K562 (cell line): ENCODE measurements at regions not wholly inside any gene's neighbourhood (a gene's known extent, or its start where the extent isn't known, plus 50 kb on each side); places are given as distances from the start of the nearest gene placed in this dataset.

Source experiments
- ATAC-seq: fragments of 200-7000 bp; cut with Tn5 transposase; 3 replicates; pipeline ENCODE4 v1.9.1; 2020; ENCODE audit warnings: moderate library complexity
- BruUV-seq: library from RNA; stranded (reverse); fragments of 400-500 nt; replicated peaks from 2 replicates; lab custom pipeline; 2021; lab: Mats Ljungman, UMichigan
- CTCF ChIA-PET: fragments of 300-600 bp; formaldehyde crosslinking; extraction: SDS; loops from one replicate; lab custom pipeline; 2021; ENCODE audit warnings: low intra/inter-chr PET ratio; lab: Yijun Ruan, JAX
- POLR2A ChIA-PET: fragments of 300-600, 350-650 bp; sonication (Branson Sonifier 250); formaldehyde crosslinking; extraction: SDS; loops from one replicate; lab custom pipeline; 2021; ENCODE audit warnings: antibody characterized with exemption, inconsistent platforms; lab: Yijun Ruan, JAX
- DNase-seq, 4 experiments: peaks; one replicate each; pipeline versions ENCODE4 v3.0.0 to v3.0.0-alpha.2; 2011 to 2018; ENCODE audit warnings: low spot score in 3 of 4, mixed read lengths in 3 of 4; ENCODE audit errors: extremely low read depth in 1 of 4
- FAIRE-seq: peaks from 2 replicates; lab custom pipeline; 2011; peaks lifted over from hg19 to GRCh38; lab: Jason Lieb, UNC
- H2AFZ ChIP-seq: 2 replicates; pipeline ENCODE4 v1.6.0; 2011; ENCODE audit warnings: low read depth, low read length, control low read depth, inconsistent platforms
- H3K27ac ChIP-seq: fragments of 200-600 bp; 3 replicates; pipeline ENCODE4 v1.8.0; 2011; ENCODE audit warnings: low read depth, mild to moderate bottlenecking, control low read depth, inconsistent platforms, low read length, moderate library complexity, mixed read lengths; ENCODE audit errors: extremely low read depth
- H3K27me3 ChIP-seq, 2 experiments: fragments of 300-600 bp in 1 of 2; 2 replicates in 1 of 2; 3 replicates in 1 of 2; pipeline versions ENCODE4 v1.6.0 to v1.8.0; 2011; ENCODE audit warnings: inconsistent platforms in 2 of 2, low read length in 2 of 2, mild to moderate bottlenecking in 1 of 2, mixed read lengths in 1 of 2, moderate library complexity in 1 of 2; ENCODE audit not compliant: control insufficient read depth in 2 of 2, insufficient read depth in 2 of 2
- H3K36me3 ChIP-seq: fragments of 300-600 bp; 3 replicates; pipeline ENCODE4 v1.8.0; 2011; ENCODE audit warnings: mild to moderate bottlenecking, low read length, inconsistent platforms; ENCODE audit not compliant: control insufficient read depth, insufficient read depth
- H3K4me1 ChIP-seq, 2 experiments: fragments of 200-600 bp in 1 of 2; replicated peaks in 1 of 2; 2 replicates in 1 of 2; 3 replicates in 1 of 2; pipeline versions ENCODE4 v1.5.1 to v1.8.0; 2011; ENCODE audit warnings: inconsistent platforms in 2 of 2, low read length in 2 of 2, mild to moderate bottlenecking in 1 of 2, mixed read lengths in 1 of 2, moderate library complexity in 1 of 2; ENCODE audit not compliant: control insufficient read depth in 2 of 2, insufficient read depth in 2 of 2
- H3K4me2 ChIP-seq: 2 replicates; pipeline ENCODE4 v1.6.1; 2011; ENCODE audit warnings: low read length, control low read depth, inconsistent platforms, mixed read lengths; ENCODE audit not compliant: insufficient read depth
- H3K4me3 ChIP-seq: fragments of 200-600 bp; sonication (generic), shearing (Covaris generic); 2 replicates; pipeline ENCODE4 v1.5.1; 2016; ENCODE audit warnings: control low read depth, inconsistent platforms
- H3K79me2 ChIP-seq: fragments of 200-600 bp; 3 replicates; pipeline ENCODE4 v1.8.0; 2011; ENCODE audit warnings: low read length, inconsistent platforms; ENCODE audit not compliant: control insufficient read depth, insufficient read depth
- H3K9ac ChIP-seq, 2 experiments: 2 replicates each; pipeline versions ENCODE4 v1.6.0 to v1.6.1; 2011; ENCODE audit warnings: low read depth in 2 of 2, low read length in 2 of 2, control low read depth in 1 of 2, inconsistent platforms in 1 of 2, mild to moderate bottlenecking in 1 of 2, mixed read lengths in 1 of 2; ENCODE audit not compliant: insufficient read depth in 1 of 2
- H3K9me1 ChIP-seq: one replicate; pipeline ENCODE4 v1.6.0; 2011; ENCODE audit warnings: inconsistent platforms, mild to moderate bottlenecking, low read length, moderate library complexity; ENCODE audit not compliant: control insufficient read depth, insufficient read depth
- H3K9me3 ChIP-seq: replicated peaks from 2 replicates; pipeline ENCODE4 v1.5.1; 2011; ENCODE audit warnings: low read depth, low read length, inconsistent platforms; ENCODE audit not compliant: control insufficient read depth, insufficient read depth
- H4K20me1 ChIP-seq: replicated peaks from 2 replicates; pipeline ENCODE4 v1.6.1; 2011; ENCODE audit warnings: low read length, inconsistent platforms, mixed read lengths; ENCODE audit not compliant: control insufficient read depth, insufficient read depth
- ASH1L ChIP-seq: fragments of 450-650 bp; IDR thresholded peaks from 2 replicates; pipeline ENCODE4 v1.6.1; 2018; ENCODE audit warnings: borderline replicate concordance, mild to moderate bottlenecking, low read depth; ENCODE audit not compliant: partially characterized antibody
- CAMTA2 ChIP-seq: fragments of 250-450 bp; sonication (Bioruptor Pico); conservative IDR thresholded peaks from 2 replicates; pipeline ENCODE4 v1.5.1; 2022
- CBX1 ChIP-seq: sonication (generic); IDR thresholded peaks from 2 replicates; pipeline ENCODE4 v1.6.1; 2016; ENCODE audit warnings: antibody characterized with exemption, low read depth, mild to moderate bottlenecking
- CEBPB ChIP-seq: fragments of 450-650 bp; IDR thresholded peaks from 2 replicates; pipeline ENCODE4 v1.6.1; 2016; ENCODE audit warnings: missing genetic modification characterization, missing compliant biosample characterization
- CHD4 ChIP-seq: fragments of 200-600 bp; sonication (generic); IDR thresholded peaks from 3 replicates; pipeline ENCODE4 v1.6.1; 2012; ENCODE audit warnings: low read depth, mild to moderate bottlenecking, mixed read lengths, low read length, inconsistent platforms; ENCODE audit not compliant: insufficient read depth, insufficient replicate concordance, poor library complexity, severe bottlenecking
- GABPB2 ChIP-seq: fragments of 250-450 bp; sonication (Bioruptor Pico); conservative IDR thresholded peaks from 2 replicates; pipeline ENCODE4 v1.5.1; 2021; ENCODE audit warnings: mild to moderate bottlenecking
- KDM5B ChIP-seq: fragments of 200-600 bp; sonication (generic); IDR thresholded peaks from 2 replicates; pipeline ENCODE4 v1.6.1; 2012; ENCODE audit warnings: low read depth, mild to moderate bottlenecking, moderate library complexity, low read length, control low read depth, inconsistent platforms; ENCODE audit not compliant: insufficient replicate concordance
- KHSRP ChIP-seq: fragments of 450-650 bp; IDR thresholded peaks from 2 replicates; pipeline ENCODE4 v1.6.1; 2017
- KLF10 ChIP-seq: fragments of 250-450 bp; sonication (Bioruptor Pico); IDR thresholded peaks from 2 replicates; pipeline ENCODE4 v1.6.1; 2021; ENCODE audit warnings: matching md5 sums
- LARP7 ChIP-seq: fragments of 450-650 bp; IDR thresholded peaks from 2 replicates; pipeline ENCODE4 v1.6.1; 2016
- RFX5 ChIP-seq: IDR thresholded peaks from 2 replicates; pipeline ENCODE4 v1.6.1; 2011; ENCODE audit warnings: low read depth, mild to moderate bottlenecking, improper control_type of control experiment, low read length
- SPI1 ChIP-seq: IDR thresholded peaks from 2 replicates; pipeline ENCODE4 v1.6.1; 2011; ENCODE audit warnings: low read depth, low read length, control low read depth, borderline replicate concordance
- SREBF1 ChIP-seq: fragments of 150-350 bp; IDR thresholded peaks from 2 replicates; pipeline ENCODE4 v1.6.1; 2014; ENCODE audit warnings: antibody characterized with exemption, low read depth, low read length, borderline replicate concordance
- TAF1 ChIP-seq: IDR thresholded peaks from 2 replicates; pipeline ENCODE4 v1.6.1; 2011; ENCODE audit warnings: mild to moderate bottlenecking, low read length, moderate library complexity; ENCODE audit not compliant: insufficient read depth, control insufficient read depth, severe bottlenecking; ENCODE audit errors: extremely low read depth
- TFAM ChIP-seq: fragments of 250-450 bp; sonication (Bioruptor Pico); conservative IDR thresholded peaks from 2 replicates; pipeline ENCODE4 v1.5.0; 2021; ENCODE audit warnings: mild to moderate bottlenecking, moderate library complexity
- XRCC3 ChIP-seq: fragments of 450-650 bp; IDR thresholded peaks from 2 replicates; pipeline ENCODE4 v1.6.1; 2017; ENCODE audit warnings: mild to moderate bottlenecking, moderate library complexity
- ZNF316 ChIP-seq: fragments of 450-650 bp; IDR thresholded peaks from 2 replicates; pipeline ENCODE4 v1.6.1; 2016
- ZNF76 ChIP-seq: fragments of 250-450 bp; sonication (Bioruptor Pico); IDR thresholded peaks from 2 replicates; pipeline ENCODE4 v1.4.0; 2020; ENCODE audit warnings: mild to moderate bottlenecking, moderate library complexity, borderline replicate concordance
- WGBS: fragments of 100-300 bp; shearing (Covaris generic); methylation state at CpG from one replicate; pipeline ENCODE4 v1.1.6; 2016; ENCODE audit warnings: low coverage, mixed read lengths; ENCODE audit not compliant: insufficient coverage; ENCODE audit errors: missing lambda C conversion rate; 5-methylcytosine and 5-hydroxymethylcytosine counted together
- in situ Hi-C: fragments of 300-500 bp; cut with MboI; formaldehyde crosslinking; loops from 4 replicates; pipeline ENCODE4 v1.15.0; 2018; ENCODE audit warnings: inconsistent platforms, mixed read lengths
- intact Hi-C: fragments of 100-400 bp; cut with micrococcal nuclease; formaldehyde crosslinking; loops from 2 replicates; pipeline ENCODE4 v1.14.2; 2022
- TF ChIP-seq, protein P1 (sequence below): sonication (generic); formaldehyde crosslinking; IDR thresholded peaks from 2 replicates; pipeline ENCODE4 v1.8.1; 2023; ENCODE audit warnings: mild to moderate bottlenecking, missing genetic modification reagents
- TF ChIP-seq, protein P2 (sequence below): fragments of 450-650 bp; IDR thresholded peaks from 2 replicates; pipeline ENCODE4 v1.6.1; 2016; ENCODE audit warnings: missing biosample characterization, missing genetic modification characterization
- TF ChIP-seq, protein P3 (sequence below), 2 experiments: fragments of 250-450 bp in 1 of 2; fragments of 450-650 bp in 1 of 2; sonication (Bioruptor Pico) in 1 of 2; IDR thresholded peaks; 2 replicates each; pipeline versions ENCODE4 v1.6.1 to v1.8.0; 2016 to 2021; ENCODE audit warnings: mild to moderate bottlenecking in 2 of 2, moderate library complexity in 2 of 2, missing compliant biosample characterization in 1 of 2, missing genetic modification characterization in 1 of 2

DNA sequence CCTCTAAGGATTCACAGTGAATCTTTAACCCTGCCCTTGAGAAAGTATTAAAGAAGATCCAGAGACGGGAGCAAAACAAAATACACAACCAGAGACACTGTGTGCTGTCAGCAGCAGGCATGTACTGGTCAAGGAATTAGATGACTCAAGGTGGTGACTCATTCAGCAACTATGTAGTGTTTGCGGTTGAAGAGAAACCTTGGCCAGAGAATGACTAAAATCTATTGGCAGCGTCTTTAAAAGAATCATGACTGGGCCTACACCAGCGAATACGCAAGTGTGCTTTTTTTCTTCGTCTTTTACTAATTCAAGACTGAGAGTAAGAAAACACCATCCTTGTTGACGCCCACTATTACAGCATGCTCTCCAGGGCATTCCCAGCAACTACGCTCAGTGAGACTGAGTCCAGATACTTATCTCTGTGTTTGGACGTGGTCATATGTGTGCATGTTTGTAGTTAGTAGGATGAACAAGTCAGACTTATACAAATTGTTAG, 72.4 kb upstream of the BACH2 start:
- H4K20me1 ChIP-seq, result no peaks in the 10 kb centered on the region
- H3K4me2 ChIP-seq, result peak overlapping the region; percentile 67
- H3K4me1 ChIP-seq, result peaks cover 7 to 23% of the 10 kb centered on the region in 2 experiments; a peak in 4 of 5 replicates
- peak overlapping the region; percentile 77 for H3K27ac ChIP-seq
- ChIA-PET CTCF (interaction anchor here (0.7 kb wide), 1 partner anchor 255 kb away, joined by 5 read pairs; no protein-coding TSS in a partner anchor), POLR2A (no interaction called here)
- peak overlapping the region; percentile 83; the same call in 1 of the 2 replicates for H2AFZ ChIP-seq
- intact Hi-C loops, result no loop called here
- peak overlapping the region in 1 of 2 experiments; percentile 55; a peak in 2 of 4 replicates for H3K9ac ChIP-seq
- no peaks in the 10 kb centered on the region for H3K36me3 ChIP-seq
- 1% methylated on average over 9 of the region's 9 CpGs for WGBS
- ATAC-seq, result peak; percentile 98
- no TSS peak for BruUV-seq
- H3K79me2 ChIP-seq, result no peaks in the 10 kb centered on the region
- DNase-seq, result peak; percentile 76 to 93 (median 82)
- H3K4me3 ChIP-seq, result no peak overlapping the region
- no peaks in the 10 kb centered on the region for H3K9me1 ChIP-seq
- no peaks in the 10 kb centered on the region for H3K9me3 ChIP-seq
- H3K27me3 ChIP-seq, result no peaks in the 10 kb centered on the region
- peak; percentile 99 for FAIRE-seq
- in situ Hi-C loops, result no loop called here
- TF ChIP-seq, protein P1, sequence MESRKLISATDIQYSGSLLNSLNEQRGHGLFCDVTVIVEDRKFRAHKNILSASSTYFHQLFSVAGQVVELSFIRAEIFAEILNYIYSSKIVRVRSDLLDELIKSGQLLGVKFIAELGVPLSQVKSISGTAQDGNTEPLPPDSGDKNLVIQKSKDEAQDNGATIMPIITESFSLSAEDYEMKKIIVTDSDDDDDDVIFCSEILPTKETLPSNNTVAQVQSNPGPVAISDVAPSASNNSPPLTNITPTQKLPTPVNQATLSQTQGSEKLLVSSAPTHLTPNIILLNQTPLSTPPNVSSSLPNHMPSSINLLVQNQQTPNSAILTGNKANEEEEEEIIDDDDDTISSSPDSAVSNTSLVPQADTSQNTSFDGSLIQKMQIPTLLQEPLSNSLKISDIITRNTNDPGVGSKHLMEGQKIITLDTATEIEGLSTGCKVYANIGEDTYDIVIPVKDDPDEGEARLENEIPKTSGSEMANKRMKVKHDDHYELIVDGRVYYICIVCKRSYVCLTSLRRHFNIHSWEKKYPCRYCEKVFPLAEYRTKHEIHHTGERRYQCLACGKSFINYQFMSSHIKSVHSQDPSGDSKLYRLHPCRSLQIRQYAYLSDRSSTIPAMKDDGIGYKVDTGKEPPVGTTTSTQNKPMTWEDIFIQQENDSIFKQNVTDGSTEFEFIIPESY (CRISPR knock-in tag), result no peak
- TF ChIP-seq CHD4 (no peak), CAMTA2 (CRISPR knock-in tag) (no peak), SREBF1 (no peak), XRCC3 (no peak), RFX5 (no peak), LARP7 (no peak), GABPB2 (no peak), ZNF76 (no peak), TFAM (CRISPR knock-in tag) (no peak), KDM5B (no peak), KLF10 (CRISPR knock-in tag) (no peak), CBX1 (no peak), TAF1 (no peak), CEBPB (tag) (peak; percentile 41), SPI1 (no peak), ZNF316 (peak; percentile 70), ASH1L (no peak), KHSRP (no peak)
- TF ChIP-seq, protein P2, sequence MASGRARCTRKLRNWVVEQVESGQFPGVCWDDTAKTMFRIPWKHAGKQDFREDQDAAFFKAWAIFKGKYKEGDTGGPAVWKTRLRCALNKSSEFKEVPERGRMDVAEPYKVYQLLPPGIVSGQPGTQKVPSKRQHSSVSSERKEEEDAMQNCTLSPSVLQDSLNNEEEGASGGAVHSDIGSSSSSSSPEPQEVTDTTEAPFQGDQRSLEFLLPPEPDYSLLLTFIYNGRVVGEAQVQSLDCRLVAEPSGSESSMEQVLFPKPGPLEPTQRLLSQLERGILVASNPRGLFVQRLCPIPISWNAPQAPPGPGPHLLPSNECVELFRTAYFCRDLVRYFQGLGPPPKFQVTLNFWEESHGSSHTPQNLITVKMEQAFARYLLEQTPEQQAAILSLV, result no peak
- TF ChIP-seq, protein P3, sequence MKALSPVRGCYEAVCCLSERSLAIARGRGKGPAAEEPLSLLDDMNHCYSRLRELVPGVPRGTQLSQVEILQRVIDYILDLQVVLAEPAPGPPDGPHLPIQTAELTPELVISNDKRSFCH (CRISPR knock-in tag; IDR thresholded peaks at IDR 0.05), result no peak
- TF ChIP-seq, protein P3 (tag; IDR thresholded peaks at IDR 0.05), result no peak
